ENCODE measurements at regions not wholly inside any gene's neighbourhood (a gene's known extent, or its start where the extent isn't known, plus 50 kb on each side); places are given as distances from the start of the nearest gene placed in this dataset.

- Histone ChIP-seq H3K56ac (ENCODE audit: extremely low read depth, insufficient read depth, low read length) (no peak overlapping the region), H4K8ac (ENCODE audit: low read depth in 2 of 2, low read length in 2 of 2) (no peak overlapping the region), H4K91ac (ENCODE audit: insufficient read depth, low read depth, low read length) (no peak overlapping the region), H3K23ac (ENCODE audit: low read depth, low read length) (no peak overlapping the region), H2BK5ac (ENCODE audit: low read depth, low read length, poor library complexity, severe bottlenecking) (no peak overlapping the region), H3K79me1 (ENCODE audit: low read depth in 1 of 2, low read length in 2 of 2) (peaks cover 9 to 10% of the 10 kb centered on the region in 2 experiments; a peak in 3 of 4 replicates), H3K9me1 (ENCODE audit: insufficient read depth, low read length) (peaks cover 6% of the 10 kb centered on the region), H2BK120ac (ENCODE audit: low read depth, low read length) (no peak overlapping the region), H3K27ac (ENCODE audit: insufficient read depth, low read length) (no peak overlapping the region), H3K14ac (replicated peaks; ENCODE audit: low read depth, low read length) (peak overlapping the region; percentile 58; the same call in 1 of the 2 replicates), H3K9me3 (ENCODE audit: control insufficient read depth, insufficient read depth, low read length) (no peaks in the 10 kb centered on the region), H4K20me1 (ENCODE audit: insufficient read depth, low read length) (no peaks in the 10 kb centered on the region), H2AFZ (replicated peaks; ENCODE audit: low read length, poor library complexity) (no peak overlapping the region), H3K36me3 (ENCODE audit: control insufficient read depth, insufficient read depth, low read length) (no peaks in the 10 kb centered on the region), H2AK9ac (replicated peaks; ENCODE audit: low read depth, low read length, poor library complexity) (no peak overlapping the region), H2BK15ac (ENCODE audit: low read depth, low read length) (peak overlapping the region; percentile 72; the same call in 2 of the 3 replicates), H3K4me2 (ENCODE audit: low read depth, low read length) (no peak overlapping the region), H4K5ac (ENCODE audit: low read depth, low read length) (no peak overlapping the region), H2AK5ac (ENCODE audit: low read depth, low read length) (0 out of 2 replicates have a peak overlapping the region, but pooled peaks have one; percentile 83), H2BK20ac (ENCODE audit: low read depth, low read length) (peak overlapping the region; percentile 57; the same call in 1 of the 2 replicates), H3K27me3 (ENCODE audit: control insufficient read depth, insufficient read depth, low read length) (no peaks in the 10 kb centered on the region), H3K4ac (ENCODE audit: low read depth, low read length) (peak overlapping the region; percentile 37; the same call in 1 of the 2 replicates), H3K4me3 (ENCODE audit: insufficient read depth, low read depth, low read length) (no peak overlapping the region), H3K18ac (ENCODE audit: low read depth, low read length) (no peak overlapping the region), H3K9ac (ENCODE audit: low read depth, low read length) (no peak overlapping the region), H3K4me1 (ENCODE audit: control insufficient read depth, insufficient read depth, low read length) (peaks cover 17% of the 10 kb centered on the region)
- CTCF ChIA-PET, result interaction anchor here (0.8 to 1.4 kb wide), 2 partner anchors 27 to 29 kb away, joined by 3 to 4 read pairs; no protein-coding TSS in a partner anchor
- ATAC-seq (ENCODE audit: low read depth) (no peak), DNase-seq (no peak)
- intact Hi-C loops (cut with micrococcal nuclease), result no loop called here
- in situ Hi-C loops (cut with MboI; ENCODE audit: low sequenced_read_pairs), result no loop called here
- TF ChIP-seq RCOR1 (IDR thresholded peaks at IDR 0.05; ENCODE audit: insufficient replicate concordance, low read length) (no peak), POLR2A (IDR thresholded peaks at IDR 0.05; ENCODE audit: low read depth, low read length) (no peak), USF2 (IDR thresholded peaks at IDR 0.05; ENCODE audit: low read depth, low read length) (no peak), RFX5 (IDR thresholded peaks at IDR 0.05; ENCODE audit: low read depth, low read length) (no peak), SMC3 (IDR thresholded peaks at IDR 0.05; ENCODE audit: low read depth, low read length) (no peak), FOS (IDR thresholded peaks at IDR 0.05; ENCODE audit: low read depth, low read length) (no peak), NFE2L2 (IDR thresholded peaks at IDR 0.05; ENCODE audit: low read depth, low read length) (no peak), BHLHE40 (IDR thresholded peaks at IDR 0.05; ENCODE audit: low read depth, low read length) (no peak), CHD1 (IDR thresholded peaks at IDR 0.05; ENCODE audit: low read depth, low read length) (no peak), MXI1 (IDR thresholded peaks at IDR 0.05; ENCODE audit: borderline replicate concordance, low read depth, low read length) (no peak), CEBPB (IDR thresholded peaks at IDR 0.05; ENCODE audit: low read depth, low read length) (no peak), MAZ (IDR thresholded peaks at IDR 0.05; ENCODE audit: borderline replicate concordance, low read depth, low read length) (no peak), RAD21 (IDR thresholded peaks at IDR 0.05; ENCODE audit: low read length) (no peak), MAFK (IDR thresholded peaks at IDR 0.05; ENCODE audit: low read depth, low read length) (no peak), ELK1 (IDR thresholded peaks at IDR 0.05; ENCODE audit: borderline replicate concordance, low read depth, low read length) (no peak)
- TF ChIP-seq, protein P1, sequence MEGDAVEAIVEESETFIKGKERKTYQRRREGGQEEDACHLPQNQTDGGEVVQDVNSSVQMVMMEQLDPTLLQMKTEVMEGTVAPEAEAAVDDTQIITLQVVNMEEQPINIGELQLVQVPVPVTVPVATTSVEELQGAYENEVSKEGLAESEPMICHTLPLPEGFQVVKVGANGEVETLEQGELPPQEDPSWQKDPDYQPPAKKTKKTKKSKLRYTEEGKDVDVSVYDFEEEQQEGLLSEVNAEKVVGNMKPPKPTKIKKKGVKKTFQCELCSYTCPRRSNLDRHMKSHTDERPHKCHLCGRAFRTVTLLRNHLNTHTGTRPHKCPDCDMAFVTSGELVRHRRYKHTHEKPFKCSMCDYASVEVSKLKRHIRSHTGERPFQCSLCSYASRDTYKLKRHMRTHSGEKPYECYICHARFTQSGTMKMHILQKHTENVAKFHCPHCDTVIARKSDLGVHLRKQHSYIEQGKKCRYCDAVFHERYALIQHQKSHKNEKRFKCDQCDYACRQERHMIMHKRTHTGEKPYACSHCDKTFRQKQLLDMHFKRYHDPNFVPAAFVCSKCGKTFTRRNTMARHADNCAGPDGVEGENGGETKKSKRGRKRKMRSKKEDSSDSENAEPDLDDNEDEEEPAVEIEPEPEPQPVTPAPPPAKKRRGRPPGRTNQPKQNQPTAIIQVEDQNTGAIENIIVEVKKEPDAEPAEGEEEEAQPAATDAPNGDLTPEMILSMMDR (conservative IDR thresholded peaks at IDR 0.05; ENCODE audit: low read depth, low read length), result no peak
- POLR2A ChIA-PET (ENCODE audit: unreplicated experiment), result no interaction called here
- 100% methylated on average over 2 of the region's 2 CpGs; no CpG with 5 or more reads in 1 of the 2 experiments for WGBS, 2 experiments (ENCODE audit: extremely low coverage in 2 of 2, insufficient read length in 1 of 2)
- dilution Hi-C loops (cut with HindIII; ENCODE audit: low sequenced_read_pairs, unreplicated experiment), result no loop called here
- BruUV-seq (replicated peaks), result no TSS peak
Observed at GRCh38 chr7:94332571-94332970, 62.1 kb upstream of the COL1A2 start.

All from IMR-90 (cell line).